GM12878 (cell line): ENCODE measurements at regions not wholly inside any gene's neighbourhood (a gene's known extent, or its start where the extent isn't known, plus 50 kb on each side); places are given as distances from the start of the nearest gene placed in this dataset.

Experiments used
- EP300 ChIP-seq, 2 experiments: fragments of 150-350 bp in 1 of 2; IDR thresholded peaks; 2 replicates each; pipeline ENCODE4 v1.6.1; 2011 to 2012; ENCODE audit warnings: low read depth in 2 of 2, low read length in 2 of 2, borderline replicate concordance in 1 of 2, improper control_type of control experiment in 1 of 2, inconsistent platforms in 1 of 2; ENCODE audit not compliant: control insufficient read depth in 1 of 2
- EZH2 ChIP-seq: IDR thresholded peaks from 2 replicates; pipeline ENCODE4 v1.6.1; 2012; ENCODE audit warnings: low read depth, mild to moderate bottlenecking, control low read depth, inconsistent platforms, low read length, borderline replicate concordance; ENCODE audit not compliant: control insufficient read depth
- POLR2A ChIP-seq: IDR thresholded peaks from 2 replicates; pipeline ENCODE4 v1.6.1; 2011; ENCODE audit warnings: low read depth, mild to moderate bottlenecking, low read length
- RCOR1 ChIP-seq: conservative IDR thresholded peaks from 2 replicates; pipeline ENCODE4 v1.6.1; 2012; ENCODE audit warnings: low read depth, low read length, improper control_type of control experiment
- YY1 ChIP-seq: IDR thresholded peaks from 2 replicates; pipeline ENCODE4 v1.6.1; 2011; ENCODE audit warnings: low read depth, mild to moderate bottlenecking, low read length
- TF ChIP-seq, protein P1 (sequence below), 3 experiments: IDR thresholded peaks in 2 of 3; conservative IDR thresholded peaks in 1 of 3; 2 replicates each; pipeline ENCODE4 v1.5.1; 2011; ENCODE audit warnings: low read depth in 3 of 3, low read length in 3 of 3, mild to moderate bottlenecking in 3 of 3, control low read depth in 2 of 3, moderate library complexity in 2 of 3, inconsistent platforms in 1 of 3, mixed read lengths in 1 of 3; ENCODE audit not compliant: control insufficient read depth in 2 of 3, insufficient read depth in 1 of 3; ENCODE audit errors: extremely low read depth in 1 of 3
- TF ChIP-seq, protein P2 (sequence below): IDR thresholded peaks from 2 replicates; pipeline ENCODE4 v1.6.1; 2011; ENCODE audit warnings: low read depth, low read length, improper control_type of control experiment, borderline replicate concordance

- TF ChIP-seq, protein P1, sequence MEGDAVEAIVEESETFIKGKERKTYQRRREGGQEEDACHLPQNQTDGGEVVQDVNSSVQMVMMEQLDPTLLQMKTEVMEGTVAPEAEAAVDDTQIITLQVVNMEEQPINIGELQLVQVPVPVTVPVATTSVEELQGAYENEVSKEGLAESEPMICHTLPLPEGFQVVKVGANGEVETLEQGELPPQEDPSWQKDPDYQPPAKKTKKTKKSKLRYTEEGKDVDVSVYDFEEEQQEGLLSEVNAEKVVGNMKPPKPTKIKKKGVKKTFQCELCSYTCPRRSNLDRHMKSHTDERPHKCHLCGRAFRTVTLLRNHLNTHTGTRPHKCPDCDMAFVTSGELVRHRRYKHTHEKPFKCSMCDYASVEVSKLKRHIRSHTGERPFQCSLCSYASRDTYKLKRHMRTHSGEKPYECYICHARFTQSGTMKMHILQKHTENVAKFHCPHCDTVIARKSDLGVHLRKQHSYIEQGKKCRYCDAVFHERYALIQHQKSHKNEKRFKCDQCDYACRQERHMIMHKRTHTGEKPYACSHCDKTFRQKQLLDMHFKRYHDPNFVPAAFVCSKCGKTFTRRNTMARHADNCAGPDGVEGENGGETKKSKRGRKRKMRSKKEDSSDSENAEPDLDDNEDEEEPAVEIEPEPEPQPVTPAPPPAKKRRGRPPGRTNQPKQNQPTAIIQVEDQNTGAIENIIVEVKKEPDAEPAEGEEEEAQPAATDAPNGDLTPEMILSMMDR (IDR thresholded peaks at IDR 0.05 in 2 of 3, conservative IDR thresholded peaks at IDR 0.05 in 1 of 3; ENCODE audit: control insufficient read depth in 2 of 3, extremely low read depth in 1 of 3, insufficient read depth in 1 of 3, low read depth in 3 of 3, low read length in 3 of 3): no peak
- TF ChIP-seq, protein P2, sequence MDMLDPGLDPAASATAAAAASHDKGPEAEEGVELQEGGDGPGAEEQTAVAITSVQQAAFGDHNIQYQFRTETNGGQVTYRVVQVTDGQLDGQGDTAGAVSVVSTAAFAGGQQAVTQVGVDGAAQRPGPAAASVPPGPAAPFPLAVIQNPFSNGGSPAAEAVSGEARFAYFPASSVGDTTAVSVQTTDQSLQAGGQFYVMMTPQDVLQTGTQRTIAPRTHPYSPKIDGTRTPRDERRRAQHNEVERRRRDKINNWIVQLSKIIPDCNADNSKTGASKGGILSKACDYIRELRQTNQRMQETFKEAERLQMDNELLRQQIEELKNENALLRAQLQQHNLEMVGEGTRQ: no peak
- TF ChIP-seq EZH2 (no peak), POLR2A (no peak), YY1 (no peak), RCOR1 (no peak), EP300 (IDR thresholded peaks at IDR 0.05; ENCODE audit: borderline replicate concordance in 1 of 2, control insufficient read depth in 1 of 2, low read depth in 2 of 2, low read length in 2 of 2) (no peak)
These were observed 408.0 kb downstream of the BRD1 start for GRCh38 chr22:49419661-49420060.
